HG02885 (cell line): ENCODE measurements at regions not wholly inside any gene's neighbourhood (a gene's known extent, or its start where the extent isn't known, plus 50 kb on each side); places are given as distances from the start of the nearest gene placed in this dataset.
"Not testable (repeated sequence)": the region's sequence is repeated elsewhere in the genome, so short reads cannot be mapped to it uniquely, and the experiment has no call there.

Experiments used
- ATAC-seq: cut with Tn5 transposase; IDR thresholded peaks from one replicate; pipeline ENCODE4 v1.9.1; 2021; ENCODE audit warnings: mild to moderate bottlenecking; ENCODE audit not compliant: unreplicated experiment, poor library complexity

DNA sequence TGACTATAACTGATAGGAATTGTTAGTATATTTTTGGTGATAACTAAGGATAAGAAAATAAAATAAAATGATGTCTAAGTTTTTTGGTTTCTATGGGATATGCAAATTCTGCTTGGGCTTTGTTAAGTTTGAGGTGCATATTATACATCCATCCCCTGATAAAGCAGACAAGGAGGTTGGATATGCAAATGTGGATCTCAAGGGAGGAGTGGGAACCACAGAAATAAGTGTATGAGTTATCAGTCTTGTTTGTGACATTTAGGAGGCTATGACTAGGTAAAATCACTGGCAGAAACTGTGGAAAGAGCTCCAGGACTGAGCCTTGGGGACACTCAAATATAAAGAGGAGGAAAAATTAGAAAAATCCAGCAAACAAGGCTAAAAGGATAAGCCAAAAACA, 719.4 kb downstream of the RERGL start:
- no peak for ATAC-seq

DNA sequence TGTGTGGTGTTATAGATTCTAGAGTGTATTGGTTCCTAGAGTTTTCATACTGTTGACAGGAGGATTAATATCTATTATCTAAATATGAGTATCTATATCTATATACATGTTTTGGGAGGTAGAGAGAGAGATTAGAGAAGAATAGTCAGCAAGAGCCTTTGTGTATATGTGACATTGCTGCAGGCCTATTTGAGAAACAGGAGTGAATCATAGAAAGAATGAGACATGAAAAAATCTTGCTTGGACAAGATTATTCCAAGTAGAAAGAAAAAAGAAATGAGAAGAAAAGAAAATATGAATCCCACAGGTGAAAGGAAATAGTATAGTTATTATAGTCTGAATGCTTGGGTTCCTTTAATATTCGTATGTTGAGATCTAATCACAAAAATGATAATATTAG, 720.4 kb downstream of the RERGL start:
- ATAC-seq: no peak

DNA sequence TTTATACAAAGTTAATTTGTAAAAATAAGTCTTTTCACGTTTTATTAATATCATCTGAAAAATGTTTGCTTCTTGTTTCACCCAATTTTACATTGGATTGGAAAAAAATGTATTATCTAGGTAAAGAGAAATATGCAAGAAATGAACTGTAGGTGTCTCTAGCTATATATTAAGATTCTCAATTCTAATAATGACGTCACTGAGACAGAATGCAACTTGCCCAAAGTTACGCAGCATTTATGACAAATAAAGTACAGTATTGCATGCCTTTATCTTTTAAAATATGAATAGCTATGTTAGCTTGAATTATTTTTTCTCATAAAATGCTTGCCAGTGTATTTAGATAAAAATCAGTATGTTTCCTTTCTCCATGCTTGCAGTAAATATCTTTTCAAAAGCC, 728.8 kb downstream of the RERGL start:
- ATAC-seq: no peak

DNA sequence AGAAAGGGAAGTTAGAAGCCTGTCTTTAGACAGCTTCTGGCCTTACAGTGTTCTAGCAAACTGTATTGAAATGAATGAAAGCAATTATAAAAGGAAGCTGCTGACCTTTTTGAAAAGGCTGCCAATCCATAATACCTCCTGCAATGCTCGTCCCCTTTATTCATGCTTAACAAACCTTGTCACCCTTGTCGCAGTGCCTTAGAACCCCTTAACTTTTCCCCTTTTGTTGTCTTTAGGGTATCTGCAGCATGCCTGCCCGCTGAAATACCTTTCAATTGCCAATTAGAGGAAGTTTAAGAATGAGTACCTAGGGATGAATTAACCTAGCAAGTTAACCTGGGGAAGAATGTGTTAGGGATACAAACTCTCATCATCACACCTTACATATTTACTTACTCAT, 731.2 kb downstream of the RERGL start:
- ATAC-seq: no peak

DNA sequence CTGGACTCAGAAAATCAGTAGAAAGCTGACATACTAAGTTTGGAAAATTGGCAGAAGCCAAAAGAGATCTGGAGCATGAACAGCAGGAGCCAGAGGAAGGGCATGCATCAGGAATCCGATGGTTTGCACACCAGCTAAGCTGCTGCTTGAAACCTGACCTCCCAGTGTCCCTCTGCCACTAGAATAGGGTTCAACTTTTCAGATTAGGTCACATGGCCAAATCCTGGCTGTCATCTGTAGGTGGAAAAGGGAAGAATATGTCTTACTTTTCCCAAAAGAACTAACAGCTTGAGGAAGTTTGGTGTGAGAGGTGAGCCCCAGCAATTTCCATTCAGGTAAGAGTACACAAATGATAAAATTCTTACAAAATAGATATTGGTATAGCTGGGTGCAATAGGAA, 732.6 kb downstream of the RERGL start:
- ATAC-seq: no peak

DNA sequence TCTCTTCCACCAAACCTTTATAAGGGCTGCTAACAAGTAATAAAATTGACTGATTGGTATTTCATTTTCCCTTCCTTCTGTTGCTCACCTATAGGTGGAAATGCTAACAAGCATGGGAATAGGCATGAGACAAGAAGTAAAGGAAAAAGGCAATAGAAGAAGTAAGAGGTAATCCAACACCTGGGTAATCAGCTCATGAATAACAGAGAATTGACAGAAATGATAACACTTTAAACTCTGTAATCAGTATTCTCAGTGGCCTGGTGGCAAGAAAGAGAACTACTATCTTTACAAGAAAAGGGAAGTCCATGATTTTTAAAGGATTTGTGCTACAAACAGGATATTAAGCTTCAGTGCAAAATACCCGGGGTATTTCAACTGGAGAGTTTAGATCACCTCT, 737.8 kb downstream of the RERGL start:
- ATAC-seq: no peak

DNA sequence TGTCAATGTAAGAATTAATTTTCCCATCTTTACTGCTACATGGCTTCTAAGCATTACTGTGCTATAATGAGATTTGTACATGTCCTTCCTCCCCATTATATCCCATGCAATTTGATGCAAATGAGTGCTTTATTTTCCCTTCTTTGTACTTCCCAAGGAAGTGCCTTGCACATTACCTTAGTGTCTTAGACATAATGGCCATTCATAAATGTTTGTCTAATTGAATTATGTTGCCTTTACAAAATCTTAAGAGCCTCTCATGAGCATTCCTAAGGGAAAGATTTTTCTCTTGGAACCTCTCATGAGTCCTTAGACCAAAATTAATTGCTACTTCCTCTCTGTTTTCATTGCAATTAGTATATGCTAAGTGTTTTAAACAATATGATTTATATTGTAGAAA, 741.7 kb downstream of the RERGL start:
- no peak for ATAC-seq

DNA sequence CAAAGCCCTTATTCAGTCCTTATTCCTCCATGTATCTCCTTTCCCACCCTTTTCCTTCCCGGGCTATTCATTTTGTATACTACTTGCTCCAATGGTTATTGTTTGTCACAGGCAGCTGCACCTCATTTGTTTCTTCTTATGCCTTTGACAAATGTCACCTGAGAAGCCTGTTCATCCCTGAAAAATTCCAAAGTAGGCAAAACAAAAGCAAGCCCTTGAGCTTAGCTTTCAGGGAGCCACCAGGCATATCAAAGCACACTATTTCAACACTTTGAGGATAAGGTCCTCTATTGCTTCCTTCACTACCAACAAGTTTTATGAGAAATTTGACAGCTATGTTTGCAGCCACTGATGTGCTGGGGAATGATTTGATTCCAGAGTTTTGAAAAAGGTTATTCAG, 738.7 kb upstream of the LMO3 start:
- ATAC-seq: no peak

DNA sequence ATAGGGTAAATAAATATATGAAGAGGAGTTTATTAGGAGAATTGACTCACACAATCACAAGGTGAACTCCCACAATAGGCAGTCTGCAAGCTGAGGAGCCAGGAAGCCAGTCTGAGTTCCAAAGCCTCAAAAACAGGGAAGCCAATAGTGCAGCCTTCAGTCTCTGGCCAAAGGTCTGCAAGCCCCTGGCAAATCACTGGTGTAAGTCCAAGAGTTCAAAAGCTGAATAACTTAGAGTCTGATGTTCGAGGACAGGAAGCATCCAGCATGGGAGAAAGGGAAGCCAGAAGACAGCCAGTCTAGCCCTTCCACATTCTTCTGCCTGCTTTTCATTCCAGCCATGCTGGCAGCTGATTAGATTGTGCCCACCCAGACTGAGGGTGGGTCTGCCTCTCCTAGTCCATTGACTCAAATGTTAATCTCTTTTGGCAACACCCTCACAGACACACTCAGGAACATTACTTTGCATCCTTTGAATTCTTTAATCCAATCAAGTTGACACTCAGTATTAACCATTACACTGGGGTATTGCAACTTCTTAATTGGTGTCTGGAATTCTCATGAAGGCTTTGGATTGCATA, 736.5 kb upstream of the LMO3 start:
- no peak for ATAC-seq

DNA sequence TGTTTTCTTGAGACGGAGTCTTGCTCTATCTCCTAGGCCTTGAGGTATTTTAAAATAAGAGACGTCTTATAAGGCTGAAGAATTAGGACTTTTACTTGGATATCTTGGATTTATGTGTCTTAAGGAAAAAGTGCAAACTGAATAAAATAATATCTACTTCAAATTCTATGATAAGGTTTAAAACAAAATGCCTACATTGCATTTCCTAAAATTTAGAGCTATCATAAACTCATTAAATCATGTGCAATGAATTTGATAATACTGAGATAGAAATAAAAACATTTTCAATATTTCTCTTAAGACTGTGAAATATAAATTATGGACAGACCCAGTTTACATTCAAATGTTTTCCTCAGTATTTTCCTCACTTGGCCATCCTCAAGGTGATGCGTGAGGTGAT, 729.5 kb upstream of the LMO3 start:
- no peak for ATAC-seq

DNA sequence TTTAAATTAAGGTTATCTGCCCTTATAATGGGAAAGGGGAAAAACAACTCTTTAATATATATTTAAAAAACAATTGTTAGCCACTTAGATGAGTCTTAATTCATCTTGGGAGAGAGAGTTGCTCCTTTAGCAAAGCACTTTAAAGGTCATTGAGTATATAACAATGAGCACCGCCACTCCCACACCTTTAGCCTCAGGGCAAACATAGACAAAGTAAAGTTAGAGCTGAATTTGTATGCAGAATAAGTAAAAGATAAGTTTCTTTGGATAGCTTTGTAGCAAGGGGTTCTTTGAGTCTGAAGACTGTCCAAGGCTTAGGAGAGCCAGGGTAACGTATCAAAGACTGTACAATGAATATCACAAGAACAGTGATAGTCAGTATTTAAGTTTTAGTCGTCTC, 728.8 kb upstream of the LMO3 start:
- ATAC-seq: no peak

DNA sequence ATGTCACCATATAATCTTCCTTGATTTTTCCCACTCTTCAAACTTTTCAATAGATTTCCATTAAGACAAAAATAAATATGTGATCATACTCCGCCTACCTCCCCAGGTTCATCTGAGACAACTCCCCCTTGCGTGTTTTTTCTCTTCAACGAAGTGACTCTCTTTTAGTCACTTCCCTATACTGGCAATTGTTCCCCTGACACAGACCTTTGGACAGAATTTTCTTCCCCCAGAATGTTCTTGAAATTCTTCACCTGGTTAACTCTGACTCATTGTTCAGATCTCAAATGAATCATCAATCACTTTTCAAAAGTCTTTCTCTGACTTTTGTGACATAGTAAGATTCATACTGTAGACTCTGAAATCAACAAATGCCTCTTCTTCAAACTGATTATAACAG, 727.3 kb upstream of the LMO3 start:
- ATAC-seq: no peak

DNA sequence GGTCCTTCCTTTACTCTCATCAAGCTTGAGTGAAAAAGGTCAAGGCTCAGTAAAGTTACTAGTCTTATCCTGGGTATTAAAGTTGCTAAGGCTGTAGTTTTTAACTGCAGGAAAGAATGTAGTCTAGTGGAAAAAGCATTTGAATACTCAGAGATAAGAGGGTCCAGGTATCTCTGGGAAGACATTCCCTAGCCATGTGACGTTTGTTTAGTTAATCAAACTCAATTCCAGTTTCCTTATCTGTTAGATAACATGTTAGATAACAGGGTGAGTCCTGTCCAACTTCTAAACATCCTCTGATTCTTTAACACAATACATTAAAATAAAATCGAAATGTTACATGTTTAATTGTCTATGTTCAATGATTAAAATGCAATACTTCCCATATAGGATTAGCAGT, 720.7 kb upstream of the LMO3 start:
- no peak for ATAC-seq

DNA sequence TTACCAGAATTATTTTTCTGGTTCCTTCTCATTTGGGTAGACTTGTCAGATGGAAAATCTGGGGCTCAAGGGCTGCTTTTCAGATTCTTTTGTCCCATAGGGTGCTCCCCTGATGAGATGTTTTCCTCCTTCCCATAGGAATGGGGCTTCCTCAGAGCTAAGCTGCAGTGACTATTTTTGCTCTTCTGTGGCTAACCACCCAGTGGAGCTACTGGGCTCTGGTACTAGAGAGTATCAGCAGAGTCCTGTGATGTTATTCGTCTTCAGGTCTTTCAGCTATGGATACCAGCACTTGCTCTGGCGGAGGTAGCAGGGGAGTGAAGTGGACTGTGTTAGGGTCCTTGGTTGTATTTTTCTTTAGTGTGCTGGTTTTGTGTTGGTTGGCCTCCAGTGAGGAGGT, 716.1 kb upstream of the LMO3 start:
- ATAC-seq: no peak

DNA sequence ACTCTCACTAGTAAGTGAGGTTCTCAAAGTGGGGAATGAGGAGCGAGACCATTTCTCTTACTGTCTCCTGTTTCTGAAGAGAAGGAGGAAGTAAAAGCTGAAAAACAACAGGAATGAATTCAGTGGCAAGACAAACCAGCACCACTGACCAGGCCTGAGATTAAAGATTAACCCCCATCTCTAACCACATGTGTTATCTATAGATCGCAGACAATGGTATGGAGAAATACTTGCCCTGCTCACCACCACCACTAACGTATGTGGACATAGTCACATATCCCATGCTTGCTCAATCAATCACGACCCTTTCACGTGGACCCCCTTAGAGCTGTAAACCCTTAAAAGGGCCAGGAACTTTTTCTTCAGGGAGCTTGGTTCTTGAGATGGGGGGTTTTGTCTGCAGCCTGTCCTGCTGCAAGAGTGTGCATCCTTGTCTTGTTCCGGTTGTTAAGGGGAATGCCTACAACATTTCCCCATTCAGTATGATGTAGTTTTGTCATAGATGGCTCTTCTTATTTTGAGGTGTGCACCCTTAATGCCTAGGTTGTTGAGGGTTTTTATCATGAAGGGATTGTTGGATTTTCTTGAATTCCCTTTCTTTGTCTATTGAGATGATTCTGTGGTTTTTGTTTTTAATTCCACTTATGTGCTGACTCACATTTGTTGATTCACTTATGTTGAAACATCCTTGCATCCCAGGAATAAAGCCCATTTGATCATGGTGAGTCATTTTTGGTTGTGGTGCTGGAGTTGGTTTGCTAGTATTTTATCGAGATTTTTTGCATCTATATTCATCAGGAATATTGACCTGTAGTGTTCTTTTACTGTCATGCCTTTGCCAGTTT, 698.8 kb upstream of the LMO3 start:
- no peak for ATAC-seq

DNA sequence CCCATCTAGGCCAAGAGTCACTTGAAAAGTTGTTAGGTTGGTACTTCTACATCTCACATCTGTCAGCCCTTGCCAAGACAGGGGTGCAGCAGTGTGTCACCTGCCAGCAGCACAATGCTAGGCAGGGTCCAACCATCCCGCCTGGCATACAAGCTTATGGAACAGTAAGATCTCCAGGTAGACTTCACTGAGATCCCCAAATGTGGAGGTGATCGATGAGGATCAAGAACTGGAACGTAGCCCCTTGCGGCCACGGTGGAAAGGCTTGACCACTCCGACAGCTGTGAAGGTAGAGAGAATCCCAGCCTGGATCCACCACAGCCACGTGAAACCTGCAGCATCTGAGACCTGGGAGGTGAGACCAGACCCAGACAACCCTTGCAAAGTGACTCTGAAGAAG, 696.0 kb upstream of the LMO3 start:
- ATAC-seq: no peak

DNA sequence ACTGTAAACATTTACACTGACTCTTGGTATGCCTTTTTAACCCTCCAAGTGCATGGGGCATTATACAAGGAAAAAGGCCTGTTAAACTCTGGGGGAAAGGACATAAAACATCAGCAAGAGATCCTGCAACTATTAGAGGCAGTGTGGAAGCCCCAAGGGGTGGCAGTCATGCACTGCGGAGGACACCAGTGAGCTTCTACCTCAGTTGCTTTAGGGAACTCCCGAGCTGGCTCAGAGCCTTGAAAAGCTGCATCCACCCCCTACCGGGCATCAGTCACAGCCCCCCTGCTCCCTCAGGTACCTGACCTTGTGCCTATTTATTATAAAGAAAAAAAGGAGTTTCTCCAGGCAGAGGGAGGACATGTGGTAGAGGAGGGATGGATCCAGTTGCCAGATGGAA, 695.6 kb upstream of the LMO3 start:
- ATAC-seq: no peak

DNA sequence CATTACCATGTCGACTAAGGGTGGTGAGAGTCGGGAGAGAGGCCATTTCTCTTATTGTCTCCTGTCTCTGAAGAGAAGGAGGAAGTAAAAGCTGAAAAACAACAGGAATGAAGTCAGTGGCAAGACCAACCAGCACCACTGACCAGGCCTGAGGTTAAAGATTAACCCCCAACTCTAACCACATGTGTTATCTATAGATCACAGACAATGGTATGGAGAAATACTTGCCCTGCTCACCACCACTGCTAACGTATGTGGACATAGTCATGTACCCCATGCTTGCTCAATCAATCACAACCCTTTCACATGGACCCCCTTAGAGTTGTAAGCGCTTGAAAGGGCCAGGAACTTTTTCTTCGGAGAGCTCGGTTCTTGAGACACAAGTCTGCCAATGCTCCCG, 690.9 kb upstream of the LMO3 start:
- ATAC-seq: no peak

DNA sequence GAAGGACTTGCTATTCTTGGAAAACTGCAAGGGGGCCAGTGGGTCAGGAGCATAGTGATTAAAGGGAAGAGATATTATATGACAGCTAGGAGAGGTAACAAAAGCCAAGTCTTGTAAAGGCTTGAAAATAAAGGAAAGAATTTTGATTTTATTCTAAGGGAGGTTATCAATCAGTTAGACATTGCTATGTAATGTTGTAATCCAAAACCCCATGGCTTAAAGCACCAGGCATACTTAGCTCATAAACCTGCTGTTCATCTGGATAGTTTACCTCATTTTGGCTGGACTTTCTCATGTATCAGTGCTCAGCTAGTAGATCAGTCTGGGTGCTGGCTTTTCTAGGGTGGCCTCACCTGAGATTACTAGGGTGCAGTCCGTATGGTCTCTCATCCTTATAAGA, 680.9 kb upstream of the LMO3 start:
- ATAC-seq: no peak

DNA sequence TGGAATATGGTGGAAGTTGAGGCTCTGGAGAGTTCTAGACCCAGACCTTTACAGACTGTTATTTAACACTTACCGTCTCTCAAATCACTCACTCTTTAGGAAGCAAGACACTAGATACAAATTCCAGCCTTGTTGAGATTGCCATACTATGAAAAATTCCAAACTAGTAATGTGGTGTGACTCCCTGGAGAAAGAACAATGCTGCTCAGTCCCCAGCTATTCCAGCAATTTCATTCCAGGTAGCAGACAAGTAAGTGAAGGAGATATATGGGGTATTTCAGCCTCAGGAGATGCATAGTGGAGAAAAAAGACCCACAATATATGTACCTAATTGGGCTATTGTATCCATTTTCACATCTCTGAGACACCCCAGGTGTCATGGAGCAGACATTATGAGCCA, 678.9 kb upstream of the LMO3 start:
- ATAC-seq: no peak

DNA sequence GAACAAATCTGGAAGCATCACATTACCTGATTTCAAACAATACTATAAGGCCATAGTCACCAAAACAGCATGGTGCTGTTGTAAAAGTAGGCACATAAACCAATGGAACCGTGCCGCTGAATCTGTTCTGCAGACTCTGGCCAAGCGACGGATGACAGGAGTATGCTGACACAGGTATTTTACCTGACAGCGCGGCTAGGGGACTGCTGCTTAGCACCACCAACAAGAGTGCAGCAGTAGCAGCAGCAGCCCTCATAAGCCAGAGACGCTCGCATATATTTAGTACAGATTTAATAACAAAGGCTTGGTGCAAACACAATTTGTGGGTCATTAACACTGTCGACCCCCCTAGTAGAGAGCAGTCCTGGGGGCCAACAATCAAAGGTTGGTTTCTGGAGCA, 677.6 kb upstream of the LMO3 start:
- no peak for ATAC-seq

DNA sequence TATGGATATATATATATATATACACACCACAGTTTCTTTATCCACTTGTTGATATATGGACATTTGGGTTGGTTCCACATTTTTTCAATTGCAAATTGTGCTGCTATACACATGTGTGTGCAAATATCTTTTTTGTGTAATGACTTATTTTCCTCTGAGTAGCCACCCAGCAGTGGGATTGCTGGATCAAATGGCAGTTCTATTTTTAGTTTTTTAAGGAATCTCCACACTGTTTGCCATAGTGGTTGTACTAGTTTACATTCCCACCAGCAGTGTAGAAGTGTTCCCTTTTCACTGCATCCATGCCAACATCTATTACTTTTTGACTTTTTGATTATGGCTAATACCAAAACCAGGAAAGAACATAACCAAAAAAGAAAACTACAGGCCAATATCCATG, 676.2 kb upstream of the LMO3 start:
- ATAC-seq: not testable (repeated sequence)
